GM19463 (cell line): ENCODE measurements at regions not wholly inside any gene's neighbourhood (a gene's known extent, or its start where the extent isn't known, plus 50 kb on each side); places are given as distances from the start of the nearest gene placed in this dataset.
"Not testable (repeated sequence)": the region's sequence is repeated elsewhere in the genome, so short reads cannot be mapped to it uniquely, and the experiment has no call there.

Source experiments
- ATAC-seq: cut with Tn5 transposase; IDR thresholded peaks from one replicate; pipeline ENCODE4 v1.9.1; 2021; ENCODE audit warnings: mild to moderate bottlenecking, moderate library complexity; ENCODE audit not compliant: unreplicated experiment

DNA sequence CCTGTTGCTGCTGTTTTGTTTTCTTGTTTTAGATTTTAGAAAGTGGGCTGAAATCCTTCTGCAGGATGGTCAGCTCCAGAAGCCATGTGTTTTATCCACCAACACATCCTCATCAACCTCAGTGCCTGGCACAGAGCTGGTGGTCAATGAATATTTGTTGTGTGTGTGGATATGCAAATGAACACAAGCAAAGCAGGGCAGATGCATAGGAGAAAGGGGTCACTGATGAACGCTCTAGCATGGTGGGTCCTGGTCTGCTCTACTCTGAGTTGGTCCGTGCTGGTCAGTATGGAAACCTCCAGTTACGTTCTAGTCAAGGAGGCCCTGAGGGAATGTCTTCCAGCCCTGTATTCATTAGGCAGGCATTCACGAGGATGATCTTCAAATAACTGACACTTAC lies 682.5 kb downstream of the QKI start:
- no peak for ATAC-seq

DNA sequence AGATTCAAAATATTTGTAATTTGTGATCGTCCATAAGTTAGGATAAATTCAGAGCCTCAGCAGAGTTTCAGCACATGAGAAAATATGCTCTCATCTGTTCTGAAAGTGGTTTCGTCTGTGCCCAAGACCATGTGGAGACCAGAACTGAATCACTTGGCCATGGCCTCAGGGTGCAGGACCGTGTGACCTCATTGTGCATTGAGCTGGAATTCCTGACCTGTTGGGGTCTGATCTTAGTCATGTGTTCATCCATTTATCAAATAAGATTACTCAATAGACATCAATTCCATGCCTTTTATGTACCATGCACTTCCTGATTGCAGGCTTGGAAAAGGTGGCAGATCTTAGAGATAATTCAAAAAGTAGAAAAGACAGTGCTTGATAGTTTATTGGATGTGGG lies 680.5 kb downstream of the QKI start:
- no peak for ATAC-seq

DNA sequence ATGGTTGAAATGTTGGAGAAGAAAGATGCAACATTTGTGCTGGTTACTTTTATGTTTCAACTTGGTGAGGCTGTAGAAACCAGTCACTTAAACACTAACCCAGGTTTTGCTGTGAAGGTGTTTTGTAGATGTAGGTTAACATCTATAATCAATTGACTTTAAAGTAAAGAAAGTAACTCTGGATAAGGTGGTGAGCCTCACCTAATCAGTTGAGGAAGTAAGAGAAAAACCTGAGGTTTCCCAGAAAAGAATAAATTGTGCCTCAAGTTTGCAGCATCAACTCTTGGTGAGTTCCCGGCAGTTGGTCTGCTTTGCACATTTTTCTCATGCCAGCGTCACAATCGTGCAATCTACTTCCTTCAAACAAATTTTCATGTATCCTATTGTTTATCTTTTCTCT lies 673.4 kb downstream of the QKI start:
- ATAC-seq: no peak

DNA sequence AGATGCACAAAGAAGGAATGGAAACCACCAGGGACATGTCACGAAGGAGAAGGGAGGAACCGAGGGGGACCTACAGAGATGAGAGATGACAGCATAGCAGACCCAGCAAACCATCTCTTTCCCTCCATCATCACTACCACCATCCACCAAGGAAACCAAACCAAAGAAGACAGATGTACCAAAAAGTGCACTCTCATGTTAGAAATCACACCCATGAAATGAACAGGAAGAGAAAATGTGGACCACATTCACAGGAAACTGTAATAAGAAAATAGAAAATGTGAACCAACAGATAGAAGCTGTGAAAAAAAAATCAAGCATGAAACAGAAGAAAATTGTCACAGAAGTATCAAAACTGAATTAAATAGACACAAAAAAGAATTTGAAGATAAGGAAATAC lies 672.7 kb downstream of the QKI start:
- ATAC-seq: no peak

DNA sequence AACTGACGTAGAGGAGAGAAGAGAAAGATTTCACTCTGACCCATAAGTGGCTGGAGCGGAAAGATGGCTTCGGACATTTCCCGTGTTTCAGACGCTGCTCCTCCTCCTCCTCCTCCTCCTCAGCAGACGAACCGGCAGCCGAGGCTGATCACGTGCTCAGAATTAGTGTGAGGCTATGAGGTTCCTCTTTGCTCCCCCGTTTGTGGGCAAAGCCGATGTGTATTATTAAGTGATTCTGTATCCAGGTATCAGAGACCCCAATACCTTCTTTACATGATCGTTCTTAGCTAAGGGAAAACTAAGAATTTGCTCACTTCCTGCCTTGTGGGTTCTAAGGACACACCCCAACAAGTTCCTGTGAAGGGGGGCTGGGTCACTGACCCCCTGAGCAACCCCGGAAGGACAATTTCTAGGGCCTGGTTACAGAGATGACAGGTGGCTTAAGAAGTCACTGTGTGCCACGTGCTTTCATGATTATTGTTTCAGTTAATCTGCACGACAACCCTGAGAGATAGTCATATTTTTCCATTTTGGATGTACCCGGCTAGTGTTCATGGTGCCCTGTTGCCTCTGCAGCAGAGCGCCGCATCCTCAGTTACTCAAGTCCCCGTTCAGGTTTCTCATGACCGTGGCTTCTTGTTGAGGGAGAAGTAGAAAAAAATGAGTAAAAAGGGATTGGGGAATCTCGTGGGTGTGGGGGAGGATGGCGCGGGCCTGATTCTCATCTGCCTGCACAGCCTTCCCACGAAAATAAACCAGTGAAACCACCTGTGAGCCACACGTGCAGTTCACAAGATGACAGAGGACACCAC lies 671.8 kb downstream of the QKI start:
- ATAC-seq: no peak

DNA sequence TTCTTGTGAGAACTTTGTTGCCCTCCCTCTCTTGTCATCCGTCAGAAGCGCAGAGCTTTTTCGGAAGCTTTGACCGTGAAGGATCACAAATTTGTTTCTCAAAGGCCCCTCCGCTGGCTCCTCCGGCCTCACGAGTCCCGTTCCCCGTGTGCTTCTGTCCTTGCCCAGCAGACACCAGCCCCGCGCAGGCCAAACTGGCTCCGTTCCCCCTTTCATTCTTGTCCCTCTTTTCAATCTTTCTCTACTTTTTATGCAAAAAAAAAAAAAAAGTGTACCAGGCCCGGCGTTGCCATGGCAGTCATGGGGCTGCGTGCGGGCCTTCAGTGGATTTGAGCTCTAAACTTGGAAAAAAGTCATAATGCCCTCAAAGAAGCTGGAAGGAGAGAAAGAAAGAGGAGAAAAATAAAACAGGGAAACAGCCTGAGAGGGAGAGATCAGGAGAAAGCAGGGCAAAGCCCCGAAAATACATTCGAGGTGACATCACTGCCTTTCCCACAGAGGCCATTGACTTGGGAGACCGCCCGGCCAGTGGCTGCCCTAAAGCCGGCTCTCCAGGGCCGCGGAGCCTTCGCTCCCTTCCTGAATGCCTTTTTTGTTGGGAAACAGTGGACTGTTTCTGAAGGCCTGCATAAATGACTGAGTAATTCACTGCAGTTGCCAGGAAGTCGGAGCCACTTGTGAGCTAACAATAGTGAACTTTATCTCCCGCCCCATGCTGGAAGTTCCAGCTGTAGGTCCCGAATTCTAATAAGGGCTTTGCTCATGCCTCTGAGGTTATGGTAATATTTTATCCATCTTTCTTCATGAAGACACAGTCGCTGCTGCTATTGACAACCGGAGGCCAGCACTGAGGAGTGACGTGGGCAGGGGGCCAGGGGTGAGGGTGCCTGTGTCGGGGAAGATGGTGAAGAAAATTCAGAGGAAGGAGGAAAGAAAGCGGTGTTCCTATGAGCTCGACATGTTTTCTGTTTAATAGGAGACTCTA lies 670.9 kb downstream of the QKI start:
- ATAC-seq: no peak

DNA sequence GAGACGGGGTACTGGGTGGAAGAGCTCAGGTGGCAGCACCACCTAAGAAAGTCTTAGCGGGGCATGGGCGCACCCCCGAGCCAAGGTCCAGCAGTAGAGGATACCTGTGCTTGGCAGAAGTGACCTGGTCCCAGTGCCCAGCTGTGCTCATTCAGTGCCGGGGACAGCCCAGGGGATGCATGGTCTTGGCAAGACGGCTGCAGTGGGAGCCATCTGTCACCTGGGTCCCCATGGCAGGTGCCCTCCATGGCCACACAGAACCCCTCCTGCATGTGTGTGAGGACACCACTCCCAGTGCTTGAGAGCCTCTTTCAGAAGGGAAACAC lies 664.7 kb downstream of the QKI start:
- no peak for ATAC-seq

DNA sequence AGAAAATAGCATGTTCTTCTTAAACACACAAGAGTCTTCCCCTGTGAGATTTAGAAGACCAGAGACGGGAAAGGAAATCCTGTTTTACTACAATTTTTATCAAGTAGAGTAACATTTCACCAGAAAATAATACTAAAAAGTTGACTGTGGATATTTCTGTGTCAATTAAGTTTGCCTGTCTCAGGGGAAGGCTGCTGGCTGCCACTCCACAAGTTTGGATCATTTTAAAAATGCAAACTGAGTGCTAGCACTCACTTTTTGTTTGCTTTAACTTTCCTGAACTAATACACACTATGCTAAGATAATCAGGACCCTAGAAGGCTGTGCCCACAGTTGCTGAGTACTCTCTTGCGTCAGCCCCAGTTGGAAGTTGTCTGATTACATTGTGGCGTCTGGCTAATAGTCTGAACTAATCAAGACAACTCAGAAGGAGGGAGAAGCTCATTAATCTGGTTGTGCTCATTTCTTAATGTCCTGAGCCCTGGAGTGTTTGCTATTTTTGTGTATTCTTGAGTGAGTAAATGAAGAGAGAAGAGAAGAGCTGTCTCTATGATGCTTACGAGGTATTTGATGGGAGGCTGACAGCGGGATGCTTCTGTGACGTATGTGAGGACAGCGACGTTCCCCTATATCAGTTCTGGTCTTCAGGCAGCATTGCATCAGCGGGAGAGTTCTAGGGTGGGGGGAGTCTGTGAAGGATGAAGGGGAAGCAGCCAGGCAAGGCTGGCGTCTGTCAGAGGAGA lies 664.2 kb downstream of the QKI start:
- ATAC-seq: no peak

DNA sequence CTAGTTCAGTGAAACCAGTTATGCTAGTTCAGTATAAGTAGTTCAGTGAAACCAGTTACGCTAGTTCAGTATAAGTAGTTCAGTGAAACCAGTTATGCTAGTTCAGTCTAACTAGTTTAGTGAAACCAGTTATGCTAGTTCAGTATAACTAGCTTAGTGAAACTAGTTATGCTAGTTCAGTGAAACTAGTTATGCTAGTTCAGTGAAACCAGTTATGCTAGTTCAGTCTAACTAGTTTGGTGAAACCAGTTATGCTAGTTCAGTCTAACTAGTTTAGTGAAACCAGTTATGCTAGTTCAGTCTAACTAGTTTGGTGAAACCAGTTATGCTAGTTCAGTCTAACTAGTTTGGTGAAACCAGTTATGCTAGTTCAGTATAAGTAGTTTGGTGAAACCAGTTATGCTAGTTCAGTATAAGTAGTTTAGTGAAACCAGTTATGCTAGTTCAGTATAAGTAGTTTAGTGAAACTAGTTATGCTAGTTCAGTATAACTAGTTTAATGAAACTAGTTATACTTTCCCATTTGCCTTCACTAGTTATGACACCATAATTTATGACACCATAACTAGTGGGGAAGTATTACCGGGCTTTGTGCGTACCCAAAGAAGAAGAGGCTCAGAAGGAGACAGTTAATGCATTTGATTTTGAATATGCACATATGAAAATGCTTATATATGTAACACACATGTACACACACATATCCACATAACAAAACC lies 662.5 kb downstream of the QKI start:
- not testable (repeated sequence) for ATAC-seq

DNA sequence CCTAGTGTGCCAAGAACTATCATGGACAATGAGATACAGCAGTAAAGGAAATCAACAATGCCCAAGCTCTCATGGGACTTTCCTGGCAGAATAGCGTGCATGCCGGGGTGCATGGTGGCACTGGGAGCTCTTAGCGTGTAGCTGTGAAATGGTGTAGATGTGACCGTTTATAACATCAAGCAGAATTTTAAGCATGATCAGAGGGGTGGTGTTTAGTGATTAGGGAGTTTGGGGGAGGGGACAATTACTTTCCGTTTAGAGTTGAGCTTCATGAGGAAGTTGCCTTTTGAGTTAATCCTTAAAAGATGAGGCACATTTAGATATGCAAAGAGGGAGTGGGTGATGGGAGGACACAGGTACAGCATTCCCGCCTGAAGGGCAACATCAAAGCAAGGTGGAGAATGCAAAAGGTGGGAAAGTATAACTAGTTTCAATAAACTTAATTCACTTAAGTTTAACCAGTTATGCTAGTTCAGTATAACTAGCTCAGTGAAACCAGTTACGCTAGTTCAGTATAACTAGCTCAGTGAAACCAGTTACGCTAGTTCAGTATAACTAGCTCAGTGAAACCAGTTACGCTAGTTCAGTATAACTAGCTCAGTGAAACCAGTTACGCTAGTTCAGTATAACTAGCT lies 661.6 kb downstream of the QKI start:
- no peak for ATAC-seq

DNA sequence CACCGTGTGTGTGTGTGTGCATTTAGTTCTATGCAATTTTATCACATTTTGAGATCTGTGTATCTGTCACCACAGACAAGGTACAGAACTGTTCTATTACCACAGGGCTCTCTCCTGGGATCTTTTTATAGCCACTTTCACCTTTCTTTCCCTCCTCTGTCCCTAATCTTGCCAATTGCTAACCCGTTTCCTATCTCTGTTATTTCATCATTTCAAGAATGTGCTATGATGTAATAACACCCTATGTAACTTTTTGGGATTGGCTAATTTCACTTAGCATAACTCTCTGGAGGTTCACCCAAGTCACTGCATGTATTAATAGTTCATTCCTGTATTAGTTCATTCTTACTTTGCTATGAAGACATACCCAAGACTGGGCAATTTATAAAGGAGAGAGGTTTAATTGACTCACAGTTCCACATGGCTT lies 657.7 kb downstream of the QKI start:
- ATAC-seq: no peak

DNA sequence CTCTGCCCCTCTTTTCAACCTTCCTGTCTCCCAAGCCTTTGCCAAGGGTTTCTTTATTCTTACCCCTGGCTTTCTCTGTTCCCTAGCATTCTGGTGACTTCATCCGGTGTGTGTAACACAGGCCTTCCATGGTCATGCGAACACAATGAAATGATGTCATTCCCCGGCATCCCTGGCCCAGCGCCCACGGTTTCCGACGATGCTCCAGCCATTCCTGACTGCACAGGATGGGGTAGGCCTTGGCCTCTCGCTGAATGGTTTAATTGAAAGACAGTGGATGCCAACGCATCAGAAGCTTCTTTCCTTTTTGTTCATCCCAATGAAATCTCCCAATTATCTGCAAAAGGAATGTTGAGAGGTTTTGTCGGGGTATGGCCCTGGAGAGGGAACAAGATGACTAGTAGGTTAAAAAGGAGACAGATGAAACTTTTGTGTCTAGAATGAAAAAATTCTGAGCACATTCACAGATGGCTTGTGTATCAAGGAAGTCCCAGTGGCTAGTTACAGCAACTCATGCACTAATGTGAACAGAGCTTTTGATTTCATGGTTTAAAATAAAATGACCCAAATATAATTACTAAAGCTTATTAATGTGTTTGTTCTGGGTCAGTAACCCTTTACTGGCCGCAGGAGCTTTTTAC lies 655.0 kb downstream of the QKI start:
- ATAC-seq: no peak

DNA sequence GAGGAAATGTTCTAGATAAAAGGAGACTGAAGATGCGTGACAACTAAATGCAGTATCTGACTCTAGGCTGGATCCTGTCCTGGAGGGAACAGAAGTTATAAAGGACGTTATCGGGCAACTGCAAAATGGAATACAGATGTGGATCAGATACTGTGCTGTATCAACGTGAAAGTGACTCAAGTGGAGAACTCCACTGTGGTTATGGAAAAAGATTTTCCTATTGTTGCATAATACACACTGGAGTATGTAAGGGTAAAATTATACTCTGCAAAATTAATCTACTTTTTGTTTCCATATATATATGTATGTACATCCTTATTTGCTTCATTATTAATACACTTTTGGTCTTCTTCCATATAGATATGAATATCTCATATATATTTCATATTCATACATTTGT lies 654.0 kb downstream of the QKI start:
- no peak for ATAC-seq

DNA sequence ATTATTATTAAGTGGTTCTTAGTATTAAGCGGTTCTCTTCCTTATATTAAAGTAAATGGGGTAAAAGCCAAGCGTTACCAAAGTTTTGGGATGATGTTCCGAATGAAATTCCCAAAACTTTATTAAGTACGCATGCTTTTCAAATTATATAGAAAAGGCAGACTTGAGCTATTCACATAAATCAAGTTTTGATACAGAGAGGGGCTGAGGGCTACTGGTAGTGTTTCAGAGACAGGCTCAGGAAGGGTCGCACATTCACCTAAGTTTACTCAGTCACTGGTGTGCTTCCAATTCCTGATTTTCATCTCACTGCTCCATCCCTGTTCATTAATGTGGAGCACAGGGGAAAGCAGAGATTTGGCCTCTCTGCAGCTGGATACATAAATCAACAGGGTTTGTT lies 652.2 kb downstream of the QKI start:
- no peak for ATAC-seq

DNA sequence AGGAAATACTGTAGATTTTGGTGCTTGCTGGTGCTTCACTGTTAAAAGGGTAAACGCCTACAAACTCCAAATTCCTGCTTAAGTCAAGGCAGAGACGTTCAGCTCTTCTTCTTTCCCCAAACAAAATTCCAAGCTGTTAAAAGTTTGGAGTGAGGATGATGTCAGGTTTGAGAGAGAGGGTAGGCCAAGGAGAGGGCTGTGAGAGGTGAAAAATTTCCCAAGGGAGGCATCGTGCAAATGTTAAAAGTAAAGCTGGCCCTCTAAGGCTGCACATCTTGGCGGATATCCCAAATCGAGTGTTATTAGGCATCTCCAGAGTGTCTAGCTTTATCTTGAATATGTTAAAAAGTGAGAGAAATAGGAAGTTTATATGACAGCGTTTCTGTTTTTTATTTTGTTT lies 651.8 kb downstream of the QKI start:
- ATAC-seq: no peak

DNA sequence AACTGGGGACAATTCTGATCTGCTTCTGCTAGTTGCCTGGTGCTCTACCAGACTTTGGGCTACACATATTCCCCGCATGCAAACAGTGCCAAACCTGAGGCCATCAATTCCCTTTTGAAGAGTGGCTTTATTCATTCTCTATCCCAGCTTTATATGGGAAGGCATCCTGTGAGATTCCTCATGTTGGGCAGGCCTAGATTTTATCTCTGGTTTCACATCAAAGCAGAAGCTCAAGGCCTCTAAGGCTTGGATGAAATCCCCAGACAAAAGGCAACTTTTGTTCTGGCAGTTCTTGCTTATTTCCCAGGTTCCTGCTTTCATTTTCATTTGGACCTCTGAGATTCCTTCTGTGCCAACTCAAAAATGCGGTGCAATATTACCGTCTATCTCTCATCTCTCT lies 648.8 kb downstream of the QKI start:
- no peak for ATAC-seq

DNA sequence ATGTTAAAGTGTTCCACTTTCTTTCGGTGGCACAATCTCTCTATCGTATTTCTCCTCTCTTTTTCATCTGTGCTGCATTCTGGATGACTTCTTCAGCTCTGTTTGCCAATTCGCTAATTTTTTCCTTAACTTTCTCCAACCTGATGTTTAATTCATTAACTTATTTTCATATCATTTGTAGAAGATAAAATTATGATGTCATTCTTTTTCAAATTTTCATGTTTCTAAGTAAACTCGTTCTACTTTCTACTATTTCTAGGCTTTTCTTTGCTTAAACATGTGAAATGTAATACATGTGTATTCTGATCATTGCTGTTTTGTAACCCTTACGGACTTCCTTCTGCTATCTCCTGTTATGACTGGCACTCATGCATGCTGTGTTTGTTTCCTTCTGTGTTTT lies 648.4 kb downstream of the QKI start:
- ATAC-seq: no peak

DNA sequence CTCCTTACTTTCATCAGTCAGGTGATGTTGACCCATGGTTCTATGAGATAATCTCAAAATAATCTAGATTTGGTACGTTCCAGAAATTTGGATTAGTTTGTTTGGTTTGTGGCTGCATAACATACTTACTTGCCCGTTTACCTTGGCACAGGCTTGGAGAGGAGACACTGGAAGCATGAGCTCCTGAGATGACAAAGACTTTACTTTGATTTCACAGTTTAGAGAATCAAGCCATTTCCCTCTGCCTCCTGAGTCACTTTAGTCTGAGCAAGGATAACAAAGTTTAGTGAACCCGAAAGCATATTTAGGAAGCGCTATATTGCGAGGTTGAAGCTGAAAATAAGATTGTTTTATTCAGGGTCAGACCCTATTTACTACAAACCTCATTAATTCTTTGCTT lies 643.4 kb downstream of the QKI start:
- no peak for ATAC-seq

DNA sequence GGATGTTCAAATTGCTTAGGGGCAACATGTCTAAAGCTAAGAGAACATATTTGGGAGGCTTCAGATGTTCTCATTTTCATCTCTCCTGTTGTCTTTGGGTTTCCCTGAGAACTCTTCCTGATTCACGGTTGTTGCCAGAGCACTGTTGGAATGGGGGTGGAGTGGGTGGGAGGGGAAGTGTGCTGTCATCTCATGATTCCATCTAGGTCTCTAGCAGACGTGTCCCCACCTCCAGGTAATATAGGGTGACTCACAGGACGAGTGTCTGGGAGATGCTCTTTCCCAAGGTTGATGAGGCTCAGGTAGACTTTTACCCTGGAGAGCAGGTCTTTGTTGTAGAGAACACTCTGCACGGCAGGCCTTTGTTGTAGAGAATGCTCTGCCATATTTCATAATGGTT lies 636.9 kb downstream of the QKI start:
- no peak for ATAC-seq

DNA sequence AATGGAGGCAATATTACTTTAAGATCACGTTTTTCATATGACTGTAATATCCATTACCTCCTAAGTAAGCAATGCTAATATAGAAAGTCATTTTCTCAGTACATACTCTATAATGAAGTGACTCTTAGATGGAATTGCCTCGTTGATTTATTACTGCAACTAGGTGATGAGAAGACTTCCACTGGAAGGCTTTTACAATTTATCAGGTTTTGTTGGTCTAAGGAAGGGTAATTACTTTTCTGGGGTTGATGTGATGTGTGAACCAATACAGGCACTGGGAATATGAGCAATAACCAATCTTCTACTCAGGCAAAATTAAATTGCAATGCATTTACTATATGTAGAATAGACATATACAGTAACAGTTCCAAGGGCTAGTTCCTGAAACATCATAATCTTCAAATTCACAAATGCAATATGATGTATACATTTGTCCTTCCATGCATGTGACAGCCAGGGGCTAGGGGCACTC lies 635.0 kb downstream of the QKI start:
- ATAC-seq: no peak
